H9 (cell line): ENCODE measurements at regions not wholly inside any gene's neighbourhood (a gene's known extent, or its start where the extent isn't known, plus 50 kb on each side); places are given as distances from the start of the nearest gene placed in this dataset.

ENCODE experiments used
- DNase-seq: peaks from one replicate; pipeline ENCODE4 v3.0.0-alpha.2; 2017
- H2AFZ ChIP-seq: one replicate; pipeline ENCODE4 v1.6.1; 2013; ENCODE audit warnings: mild to moderate bottlenecking, low read length, control low read depth, moderate library complexity
- H2AK5ac ChIP-seq: 2 replicates; pipeline ENCODE4 v1.6.1; 2013; ENCODE audit warnings: low read length, control low read depth, mixed read lengths; ENCODE audit not compliant: insufficient read length
- H2BK120ac ChIP-seq: one replicate; pipeline ENCODE4 v1.6.1; 2013; ENCODE audit warnings: low read depth, mild to moderate bottlenecking, low read length, control low read depth, inconsistent platforms; ENCODE audit not compliant: poor library complexity, severe bottlenecking
- H2BK12ac ChIP-seq: 2 replicates; pipeline ENCODE4 v1.6.1; 2013; ENCODE audit warnings: low read length, control low read depth, mixed read lengths, low read depth; ENCODE audit not compliant: insufficient read length
- H2BK15ac ChIP-seq: 2 replicates; pipeline ENCODE4 v1.6.1; 2013; ENCODE audit warnings: low read depth, low read length, control low read depth
- H2BK20ac ChIP-seq: one replicate; pipeline ENCODE4 v1.6.1; 2013; ENCODE audit warnings: low read depth, mild to moderate bottlenecking, low read length, control low read depth, inconsistent platforms; ENCODE audit not compliant: poor library complexity, severe bottlenecking
- H2BK5ac ChIP-seq: 2 replicates; pipeline ENCODE4 v1.6.1; 2013; ENCODE audit warnings: low read length, control low read depth, mixed read lengths; ENCODE audit not compliant: insufficient read length
- H3K14ac ChIP-seq: 2 replicates; pipeline ENCODE4 v1.6.1; 2013; ENCODE audit warnings: low read length, control low read depth; ENCODE audit not compliant: insufficient read depth
- H3K18ac ChIP-seq: 2 replicates; pipeline ENCODE4 v1.6.1; 2013; ENCODE audit warnings: low read depth, mild to moderate bottlenecking, mixed read lengths, low read length, control low read depth; ENCODE audit not compliant: insufficient read length
- H3K23ac ChIP-seq: 2 replicates; pipeline ENCODE4 v1.6.1; 2013; ENCODE audit warnings: low read length, control low read depth, mixed read lengths, low read depth; ENCODE audit not compliant: insufficient read length
- H3K23me2 ChIP-seq: 2 replicates; pipeline ENCODE4 v1.6.1; 2013; ENCODE audit warnings: low read depth, mild to moderate bottlenecking, mixed read lengths, low read length, control low read depth; ENCODE audit not compliant: insufficient read length, poor library complexity, severe bottlenecking
- H3K27ac ChIP-seq: 2 replicates; pipeline ENCODE4 v1.5.1; 2013; ENCODE audit warnings: low read length, control low read depth, mixed read lengths, low read depth; ENCODE audit not compliant: insufficient read length
- H3K27me3 ChIP-seq: 2 replicates; pipeline ENCODE4 v1.6.1; 2013; ENCODE audit warnings: low read length, control low read depth, inconsistent platforms; ENCODE audit not compliant: insufficient read depth
- H3K4ac ChIP-seq: 2 replicates; pipeline ENCODE4 v1.6.1; 2013; ENCODE audit warnings: low read depth, mild to moderate bottlenecking, control low read depth, inconsistent platforms, low read length, moderate library complexity
- H3K4me1 ChIP-seq: 2 replicates; pipeline ENCODE4 v1.6.1; 2013; ENCODE audit warnings: low read length, control low read depth, inconsistent platforms; ENCODE audit not compliant: insufficient read depth
- H3K4me2 ChIP-seq: 2 replicates; pipeline ENCODE4 v1.6.1; 2013; ENCODE audit warnings: low read length, control low read depth, mixed read lengths; ENCODE audit not compliant: insufficient read length, insufficient read depth
- H3K56ac ChIP-seq: 2 replicates; pipeline ENCODE4 v1.6.1; 2013; ENCODE audit warnings: low read depth, mild to moderate bottlenecking, mixed read lengths, low read length, control low read depth; ENCODE audit not compliant: insufficient read length
- H3K79me1 ChIP-seq: 2 replicates; pipeline ENCODE4 v1.6.1; 2013; ENCODE audit warnings: low read depth, mild to moderate bottlenecking, moderate library complexity, low read length, control low read depth, inconsistent platforms; ENCODE audit not compliant: insufficient read depth, poor library complexity, severe bottlenecking
- H3K79me2 ChIP-seq: 2 replicates; pipeline ENCODE4 v1.6.1; 2013; ENCODE audit warnings: low read length, control low read depth, inconsistent platforms; ENCODE audit not compliant: insufficient read depth
- H3K9ac ChIP-seq: 2 replicates; pipeline ENCODE4 v1.6.1; 2013; ENCODE audit warnings: low read length, control low read depth, mixed read lengths; ENCODE audit not compliant: insufficient read length; ENCODE audit errors: extremely low read depth
- H3K9me3 ChIP-seq: one replicate; pipeline ENCODE4 v1.6.1; 2013; ENCODE audit warnings: low read depth, low read length, inconsistent platforms; ENCODE audit not compliant: control insufficient read depth
- H3T11ph ChIP-seq: one replicate; pipeline ENCODE4 v1.6.1; 2013; ENCODE audit warnings: mild to moderate bottlenecking, low read length, control low read depth, inconsistent platforms
- H4K20me1 ChIP-seq: one replicate; pipeline ENCODE4 v1.6.1; 2013; ENCODE audit not compliant: control insufficient read depth, insufficient read length, insufficient read depth
- H4K5ac ChIP-seq: 2 replicates; pipeline ENCODE4 v1.6.1; 2013; ENCODE audit warnings: low read depth, mild to moderate bottlenecking, mixed read lengths, low read length, control low read depth; ENCODE audit not compliant: insufficient read length
- H4K8ac ChIP-seq: replicated peaks from 2 replicates; pipeline ENCODE4 v1.6.1; 2013; ENCODE audit warnings: low read length, control low read depth, mixed read lengths, low read depth; ENCODE audit not compliant: insufficient read length
- H4K91ac ChIP-seq: 2 replicates; pipeline ENCODE4 v1.6.1; 2013; ENCODE audit warnings: low read depth, mild to moderate bottlenecking, moderate library complexity, mixed read lengths, low read length, control low read depth; ENCODE audit not compliant: insufficient read length
- H3K27ac Mint-ChIP-seq, 3 experiments: 2 replicates in 2 of 3; 3 replicates in 1 of 3; pipeline ENCODE4 v1.8.0; 2020 to 2021; ENCODE audit warnings: mixed read lengths in 3 of 3, mild to moderate bottlenecking in 1 of 3, moderate library complexity in 1 of 3
- H3K27me3 Mint-ChIP-seq: 2 replicates; pipeline ENCODE4 v1.8.0; 2021; ENCODE audit warnings: low read depth, mild to moderate bottlenecking, moderate library complexity, mixed read lengths
- H3K36me3 Mint-ChIP-seq, 3 experiments: 2 replicates in 2 of 3; 3 replicates in 1 of 3; pipeline ENCODE4 v1.8.0; 2020 to 2021; ENCODE audit warnings: low read depth in 3 of 3, mixed read lengths in 3 of 3; ENCODE audit not compliant: insufficient read depth in 1 of 3
- H3K4me1 Mint-ChIP-seq, 2 experiments: 2 replicates each; pipeline ENCODE4 v1.8.0; 2020; ENCODE audit warnings: mixed read lengths in 2 of 2
- H3K4me3 Mint-ChIP-seq, 2 experiments: 2 replicates in 1 of 2; 3 replicates in 1 of 2; pipeline ENCODE4 v1.8.0; 2020 to 2021; ENCODE audit warnings: mild to moderate bottlenecking in 2 of 2, mixed read lengths in 2 of 2, moderate library complexity in 1 of 2
- H3K9me3 Mint-ChIP-seq, 2 experiments: 2 replicates in 1 of 2; 3 replicates in 1 of 2; pipeline ENCODE4 v1.8.0; 2020; ENCODE audit warnings: mild to moderate bottlenecking in 2 of 2, mixed read lengths in 2 of 2, moderate library complexity in 1 of 2
- WGBS: extraction: QIAGEN DNeasy Blood & Tissue Kit; methylation state at CpG from one replicate; pipeline ENCODE4 v1.1.7; 2013; ENCODE audit warnings: missing lambda C conversion rate, low lambda C conversion rate, mixed read lengths; ENCODE audit not compliant: insufficient read length; ENCODE audit errors: extremely low coverage; 5-methylcytosine and 5-hydroxymethylcytosine counted together
- TF ChIP-seq, protein P1 (sequence below): fragments of 200-600 bp; sonication (generic); conservative IDR thresholded peaks from 3 replicates; pipeline ENCODE4 v1.8.0; 2021; ENCODE audit warnings: antibody characterized with exemption, mild to moderate bottlenecking

DNA sequence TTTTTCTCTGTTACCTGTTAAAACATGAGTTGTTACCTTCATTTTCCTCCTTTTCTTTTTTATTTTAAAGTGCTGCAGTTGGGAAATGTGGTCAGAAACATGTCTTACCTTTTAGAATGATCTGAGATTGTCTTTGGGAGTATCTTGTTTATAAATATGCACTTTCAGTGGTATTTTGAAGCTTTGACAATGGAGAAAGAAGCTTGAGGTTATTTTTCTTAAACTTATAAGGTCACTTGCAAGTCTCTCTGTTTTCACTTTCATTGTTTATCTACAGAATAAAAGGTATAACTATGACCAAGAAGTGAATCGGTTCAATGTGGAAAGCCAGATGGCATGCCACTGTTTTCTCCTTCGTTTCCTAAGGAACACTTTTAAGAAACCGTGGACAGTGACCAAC lies 167.5 kb upstream of the SLC7A11 start:
- H3K27me3 Mint-ChIP-seq = no peaks in the 10 kb centered on the region; the same call in 1 of the 2 replicates
- Histone ChIP-seq H3K23ac (no peak overlapping the region), H3K4me2 (no peak overlapping the region), H3T11ph (no peak overlapping the region), H3K18ac (no peak overlapping the region), H2BK120ac (no peak overlapping the region), H3K4ac (no peak overlapping the region), H2BK12ac (no peak overlapping the region), H4K5ac (no peak overlapping the region), H2AK5ac (no peak overlapping the region), H3K23me2 (no peaks in the 10 kb centered on the region), H4K20me1 (no peaks in the 10 kb centered on the region), H3K79me1 (no peaks in the 10 kb centered on the region), H2BK20ac (no peak overlapping the region), H4K8ac (no peak overlapping the region), H3K9me3 (no peaks in the 10 kb centered on the region), H3K27ac (no peak overlapping the region), H3K14ac (no peak overlapping the region), H4K91ac (no peak overlapping the region), H2BK5ac (no peak overlapping the region), H3K27me3 (no peaks in the 10 kb centered on the region), H2AFZ (no peak overlapping the region), H3K79me2 (no peaks in the 10 kb centered on the region), H2BK15ac (no peak overlapping the region), H3K56ac (no peak overlapping the region), H3K4me1 (no peaks in the 10 kb centered on the region), H3K9ac (no peak overlapping the region)
- no peaks in the 10 kb centered on the region for H3K9me3 Mint-ChIP-seq
- H3K4me3 Mint-ChIP-seq = no peak overlapping the region
- TF ChIP-seq, protein P1, sequence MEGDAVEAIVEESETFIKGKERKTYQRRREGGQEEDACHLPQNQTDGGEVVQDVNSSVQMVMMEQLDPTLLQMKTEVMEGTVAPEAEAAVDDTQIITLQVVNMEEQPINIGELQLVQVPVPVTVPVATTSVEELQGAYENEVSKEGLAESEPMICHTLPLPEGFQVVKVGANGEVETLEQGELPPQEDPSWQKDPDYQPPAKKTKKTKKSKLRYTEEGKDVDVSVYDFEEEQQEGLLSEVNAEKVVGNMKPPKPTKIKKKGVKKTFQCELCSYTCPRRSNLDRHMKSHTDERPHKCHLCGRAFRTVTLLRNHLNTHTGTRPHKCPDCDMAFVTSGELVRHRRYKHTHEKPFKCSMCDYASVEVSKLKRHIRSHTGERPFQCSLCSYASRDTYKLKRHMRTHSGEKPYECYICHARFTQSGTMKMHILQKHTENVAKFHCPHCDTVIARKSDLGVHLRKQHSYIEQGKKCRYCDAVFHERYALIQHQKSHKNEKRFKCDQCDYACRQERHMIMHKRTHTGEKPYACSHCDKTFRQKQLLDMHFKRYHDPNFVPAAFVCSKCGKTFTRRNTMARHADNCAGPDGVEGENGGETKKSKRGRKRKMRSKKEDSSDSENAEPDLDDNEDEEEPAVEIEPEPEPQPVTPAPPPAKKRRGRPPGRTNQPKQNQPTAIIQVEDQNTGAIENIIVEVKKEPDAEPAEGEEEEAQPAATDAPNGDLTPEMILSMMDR = no peak
- DNase-seq = no peak
- no peak overlapping the region for H3K27ac Mint-ChIP-seq
- no peaks in the 10 kb centered on the region; a peak in 1 of 7 replicates for H3K36me3 Mint-ChIP-seq
- WGBS = no CpG with 5 or more reads among the region's 3 CpGs
- H3K4me1 Mint-ChIP-seq = peaks cover 8% of the 10 kb centered on the region in 2 experiments
